HG03103 (cell line): ENCODE measurements at regions not wholly inside any gene's neighbourhood (a gene's known extent, or its start where the extent isn't known, plus 50 kb on each side); places are given as distances from the start of the nearest gene placed in this dataset.

Source experiments
- ATAC-seq: cut with Tn5 transposase; IDR thresholded peaks from one replicate; pipeline ENCODE4 v1.9.1; 2021; ENCODE audit warnings: low read depth; ENCODE audit not compliant: unreplicated experiment

GRCh38 chr13:50585674-50586413 is 257.6 kb downstream of the DLEU7 start:
- ATAC-seq = no peak

DNA sequence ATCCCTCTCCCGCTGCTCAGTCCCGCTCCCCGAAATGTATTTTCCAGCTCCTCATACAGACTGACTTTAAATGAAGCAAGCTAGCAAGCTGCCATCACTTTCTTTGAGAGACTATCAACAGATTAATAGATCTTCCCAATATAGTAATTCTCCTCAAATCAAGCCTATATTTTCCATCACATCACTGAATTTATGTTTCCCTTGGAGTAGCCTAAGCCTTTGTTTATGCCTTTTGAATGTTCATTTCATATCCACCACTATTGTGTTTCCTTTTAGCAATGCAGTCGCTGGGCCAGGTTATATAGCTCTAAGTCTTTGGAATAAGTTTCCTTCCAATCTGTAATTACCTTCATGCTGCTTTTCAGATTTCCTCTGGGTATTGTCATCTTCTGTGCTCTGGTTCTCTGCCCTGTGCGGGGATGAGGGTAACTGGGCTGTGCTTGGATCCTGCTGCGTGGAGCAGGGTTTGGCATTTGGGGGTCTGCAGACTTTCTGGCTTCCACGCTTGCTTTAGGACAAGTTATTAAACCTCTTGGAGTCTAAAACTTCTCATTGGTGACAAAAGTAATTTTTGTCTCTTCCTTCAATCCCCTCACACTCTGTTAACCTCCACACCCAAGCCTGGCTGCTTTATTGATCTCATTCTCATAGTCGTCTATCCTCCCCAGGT is 256.9 kb downstream of the DLEU7 start:
- ATAC-seq = no peak

GRCh38 chr13:50587115-50587514 is 256.4 kb downstream of the DLEU7 start:
- ATAC-seq = no peak

DNA sequence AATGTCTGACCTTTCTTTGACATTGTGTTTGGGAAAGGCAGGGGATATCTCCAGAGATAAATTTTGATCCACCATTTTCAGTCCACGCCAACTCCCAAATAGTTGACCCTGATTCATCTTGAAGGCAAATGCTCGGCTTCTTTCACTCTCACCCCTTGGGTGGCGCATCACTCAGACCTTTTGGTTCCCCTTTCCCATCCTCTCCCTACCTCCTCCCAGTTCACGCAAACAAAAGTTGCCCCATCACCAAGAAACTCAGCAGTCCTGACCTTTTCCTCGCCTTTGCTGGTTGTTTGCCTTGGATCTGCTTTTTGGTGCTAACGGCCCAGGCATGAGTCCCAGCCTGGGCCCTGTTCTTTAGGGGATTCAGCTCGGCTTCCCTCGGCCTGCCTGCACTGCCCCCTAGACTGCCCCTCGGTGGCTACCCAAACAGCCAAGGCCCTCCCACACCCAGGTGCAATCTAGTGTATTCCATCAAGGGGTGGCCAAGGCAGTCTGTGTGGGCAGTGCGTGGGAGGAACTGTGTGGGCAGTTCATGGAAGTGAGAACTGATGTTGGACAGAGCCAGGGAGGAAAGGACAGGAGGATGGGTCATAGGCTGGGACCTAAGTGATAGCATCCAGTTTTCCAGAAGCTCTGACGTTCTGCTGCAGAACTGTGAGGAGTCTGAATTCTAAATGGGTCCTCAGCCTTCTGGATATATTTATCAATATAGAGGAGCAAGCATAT is 255.7 kb downstream of the DLEU7 start:
- no peak for ATAC-seq

DNA sequence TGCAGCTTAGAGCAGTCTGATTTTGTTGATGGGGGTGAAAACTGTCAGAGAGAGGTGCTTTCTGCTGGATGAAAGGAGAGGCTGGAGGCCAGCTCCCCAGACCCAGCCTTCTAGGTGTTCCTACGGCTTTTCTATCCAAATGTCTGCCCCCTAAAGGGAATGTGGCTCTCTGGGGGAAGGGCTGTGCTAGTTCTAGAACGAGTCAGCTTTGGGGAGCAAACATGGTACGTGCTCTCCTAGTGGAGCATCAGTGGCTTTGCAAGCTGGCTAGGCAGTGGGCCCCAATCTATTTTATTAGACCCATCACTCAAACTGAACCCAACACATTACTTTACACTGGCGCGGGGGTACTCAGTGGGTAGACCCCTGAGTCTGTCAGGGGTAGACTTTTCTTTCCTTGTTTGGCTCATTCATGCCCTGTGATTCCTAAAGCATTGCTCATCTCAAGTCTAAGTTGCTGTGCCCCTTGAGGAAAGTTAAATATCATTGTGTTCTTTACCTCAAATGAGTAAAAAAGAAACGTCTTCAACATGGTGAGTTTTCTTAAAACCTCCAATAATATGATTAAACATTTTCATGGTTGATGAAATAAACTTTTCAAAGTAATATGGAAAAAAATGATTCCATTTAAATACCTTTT is 254.9 kb downstream of the DLEU7 start:
- no peak for ATAC-seq

DNA sequence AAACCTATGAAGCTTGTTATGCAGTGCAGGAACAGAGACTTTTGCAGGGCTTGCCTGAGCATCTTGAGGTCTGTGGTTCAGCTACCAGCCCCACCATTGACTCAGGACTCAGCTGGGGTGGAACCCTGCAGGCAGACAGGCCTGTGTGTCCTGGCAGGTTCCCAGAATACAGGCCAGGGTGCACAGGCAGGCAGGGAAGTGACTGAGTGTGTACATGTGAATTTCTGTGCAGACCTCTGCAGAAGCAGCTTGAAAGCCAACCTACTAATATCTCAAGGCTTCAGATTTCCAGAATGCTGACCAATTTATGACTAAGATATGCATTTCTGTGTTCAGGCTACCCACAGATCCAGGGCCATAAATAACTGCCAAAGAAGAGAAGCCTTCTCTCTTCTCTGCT is 254.4 kb downstream of the DLEU7 start:
- no peak for ATAC-seq

DNA sequence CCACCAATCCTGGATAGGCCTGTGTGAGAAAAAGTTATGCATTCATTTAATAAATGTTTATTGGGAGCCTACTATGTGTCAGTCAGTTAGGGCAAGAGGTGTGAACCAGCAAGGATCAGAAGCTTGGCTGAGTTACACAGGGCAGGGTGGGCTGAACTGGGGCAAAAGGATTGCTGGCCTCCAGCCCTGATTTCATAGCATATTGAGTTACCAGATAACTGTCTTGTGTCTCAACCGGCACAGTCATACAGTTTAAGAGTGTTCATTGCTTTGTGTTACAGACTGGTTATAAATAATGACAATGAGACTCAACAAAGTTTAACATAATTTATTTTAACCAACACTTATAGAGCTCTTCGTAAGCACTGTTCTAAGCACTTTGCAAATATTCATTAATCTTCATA is 253.8 kb downstream of the DLEU7 start:
- ATAC-seq = no peak

DNA sequence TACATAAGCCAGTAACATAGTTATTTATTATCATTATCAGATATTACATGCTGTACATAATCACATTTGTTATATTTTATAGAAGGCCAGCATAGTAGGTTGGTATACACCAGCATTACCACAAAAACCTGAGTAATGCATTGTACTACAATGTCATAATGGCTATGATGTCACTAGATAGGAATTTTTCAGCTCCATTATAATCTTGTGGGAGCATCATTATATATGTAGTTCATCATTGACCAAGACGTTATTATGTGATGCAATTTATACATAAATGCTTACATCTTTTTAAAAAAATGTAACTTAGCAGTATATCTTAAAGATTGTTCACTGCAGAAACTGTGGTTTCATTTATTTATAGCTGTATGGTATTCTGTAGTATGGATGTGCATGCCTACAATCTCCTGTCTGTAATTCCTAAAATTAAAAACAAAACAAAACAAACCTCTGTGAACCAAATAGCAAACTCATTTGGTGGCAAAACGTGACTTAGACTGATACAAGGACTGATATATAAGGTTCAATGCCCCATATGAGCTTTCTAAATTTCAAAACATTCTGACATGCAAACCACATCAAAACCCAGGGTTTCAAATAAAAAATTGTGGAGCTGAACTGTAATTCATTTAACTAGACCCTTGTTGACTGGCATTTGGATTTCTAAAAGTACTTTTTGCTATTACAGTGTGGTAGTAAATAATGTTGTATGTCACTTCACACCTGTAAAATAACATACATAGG is 250.9 kb downstream of the DLEU7 start:
- ATAC-seq = no peak

GRCh38 chr13:50593207-50593606 is 250.3 kb downstream of the DLEU7 start:
- no peak for ATAC-seq

GRCh38 chr13:50594276-50595051 is 249.0 kb downstream of the DLEU7 start:
- ATAC-seq = peak; percentile 80

GRCh38 chr13:50595196-50595595 is 248.3 kb downstream of the DLEU7 start:
- ATAC-seq = no peak

- ATAC-seq = no peak
These were observed 247.3 kb downstream of the DLEU7 start for GRCh38 chr13:50596156-50596555.

DNA sequence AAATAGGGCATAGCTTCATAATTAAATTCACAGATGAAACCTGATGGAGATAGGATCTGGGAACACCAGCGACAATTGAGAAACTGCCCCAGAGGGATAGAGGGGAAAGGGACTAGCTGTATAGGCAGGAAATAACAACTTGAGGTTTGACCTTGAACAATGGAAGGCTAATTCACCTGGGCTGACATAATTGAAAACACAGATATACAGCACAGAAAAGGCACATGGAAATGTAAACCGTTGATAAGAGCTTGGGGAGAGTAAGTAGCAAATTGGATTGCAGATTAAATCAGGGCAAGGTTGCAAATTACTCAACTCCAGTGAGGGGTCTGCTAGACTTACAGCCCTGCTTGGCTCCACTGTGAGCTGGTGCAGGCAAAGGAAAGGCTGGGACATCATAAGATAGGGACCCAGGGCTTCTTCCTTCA is 246.7 kb downstream of the DLEU7 start:
- no peak for ATAC-seq

GRCh38 chr13:50598338-50598737 is 245.2 kb downstream of the DLEU7 start:
- ATAC-seq = no peak

GRCh38 chr13:50599046-50599445 is 244.4 kb downstream of the DLEU7 start:
- ATAC-seq = no peak

DNA sequence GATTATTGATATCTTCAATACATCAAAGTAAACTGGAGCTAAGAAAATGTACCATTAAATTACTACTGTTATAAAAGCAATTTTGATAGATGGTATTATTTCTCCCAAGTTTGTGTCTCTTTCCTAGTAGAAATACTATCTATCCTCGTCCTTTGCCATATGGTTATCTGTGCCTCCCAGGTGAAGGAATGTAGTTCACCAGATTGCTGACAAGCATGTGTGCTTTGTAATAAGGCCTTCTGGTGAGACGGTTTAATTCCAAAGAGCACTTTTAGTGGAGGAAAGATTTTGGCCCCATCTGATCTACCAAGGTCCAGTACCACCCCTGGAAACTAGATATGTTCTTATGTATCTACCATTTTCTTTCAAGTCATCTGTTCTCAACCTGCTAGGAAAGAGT is 243.6 kb downstream of the DLEU7 start:
- no peak for ATAC-seq

DNA sequence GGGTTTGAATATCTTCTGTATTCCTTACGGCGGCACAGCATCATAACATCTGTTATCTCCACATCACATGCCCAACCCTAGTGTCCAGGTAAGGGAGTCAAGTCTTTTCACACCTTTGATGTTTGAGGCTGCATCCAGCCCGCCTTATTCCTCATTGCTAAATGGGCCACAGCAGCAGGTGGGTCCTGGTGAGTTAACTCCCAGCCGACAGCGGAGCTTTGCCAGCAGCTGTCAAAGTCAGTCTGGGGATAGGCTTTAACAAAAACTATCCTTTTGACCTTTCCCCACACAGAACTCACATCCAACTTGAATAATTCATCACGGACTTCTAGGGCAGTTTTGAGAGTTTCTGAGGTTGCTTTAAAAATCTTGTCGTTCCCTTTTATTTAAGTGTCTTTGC is 235.1 kb downstream of the DLEU7 start:
- no peak for ATAC-seq

DNA sequence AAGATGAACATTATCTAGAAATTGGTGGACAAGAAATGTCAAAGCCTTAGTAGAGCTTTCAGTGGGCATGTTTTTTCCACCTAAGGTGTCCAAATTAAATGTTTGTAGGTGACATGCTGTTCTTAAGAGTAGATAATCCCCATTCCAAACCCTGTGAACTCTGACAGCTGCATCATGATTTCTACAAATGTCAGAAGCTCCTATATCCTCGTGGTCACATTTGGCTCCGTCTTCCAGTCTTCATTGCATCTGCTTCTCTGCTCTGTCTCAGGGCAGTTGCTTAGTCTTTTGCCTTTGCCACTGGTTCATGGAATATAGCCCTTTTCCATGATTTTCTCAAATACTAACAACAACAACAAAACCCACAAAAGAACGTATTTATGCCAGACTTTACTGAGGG is 234.5 kb downstream of the DLEU7 start:
- ATAC-seq = no peak

GRCh38 chr13:50610238-50610637 is 233.3 kb downstream of the DLEU7 start:
- ATAC-seq = no peak
